HEK293 (cell line): ENCODE measurements at regions not wholly inside any gene's neighbourhood (a gene's known extent, or its start where the extent isn't known, plus 50 kb on each side); places are given as distances from the start of the nearest gene placed in this dataset.

Source experiments
- TCF7L2 ChIP-seq: IDR thresholded peaks from 2 replicates; pipeline ENCODE4 v1.6.1; 2011; ENCODE audit warnings: low read depth, mild to moderate bottlenecking, inconsistent platforms, low read length, moderate library complexity, borderline replicate concordance
- ZNF112 ChIP-seq: fragments of 450-650 bp; formaldehyde crosslinking; IDR thresholded peaks from 2 replicates; pipeline ENCODE4 v1.5.0; 2017; ENCODE audit warnings: missing biosample characterization, missing genetic modification characterization
- ZNF132 ChIP-seq: fragments of 450-650 bp; formaldehyde crosslinking; IDR thresholded peaks from 2 replicates; pipeline ENCODE4 v1.5.1; 2017; ENCODE audit warnings: missing biosample characterization, missing genetic modification characterization, borderline replicate concordance
- ZNF248 ChIP-seq: fragments of 450-650 bp; formaldehyde crosslinking; IDR thresholded peaks from 2 replicates; pipeline ENCODE4 v1.5.1; 2017; ENCODE audit warnings: missing biosample characterization, missing genetic modification characterization
- ZNF777 ChIP-seq: fragments of 450-650 bp; formaldehyde crosslinking; IDR thresholded peaks from 2 replicates; pipeline ENCODE4 v1.5.1; 2017; ENCODE audit warnings: missing biosample characterization, missing genetic modification characterization, borderline replicate concordance
- ZSCAN4 ChIP-seq: fragments of 450-650 bp; formaldehyde crosslinking; IDR thresholded peaks from 2 replicates; pipeline ENCODE4 v1.5.1; 2017; ENCODE audit warnings: missing biosample characterization, missing genetic modification characterization

DNA sequence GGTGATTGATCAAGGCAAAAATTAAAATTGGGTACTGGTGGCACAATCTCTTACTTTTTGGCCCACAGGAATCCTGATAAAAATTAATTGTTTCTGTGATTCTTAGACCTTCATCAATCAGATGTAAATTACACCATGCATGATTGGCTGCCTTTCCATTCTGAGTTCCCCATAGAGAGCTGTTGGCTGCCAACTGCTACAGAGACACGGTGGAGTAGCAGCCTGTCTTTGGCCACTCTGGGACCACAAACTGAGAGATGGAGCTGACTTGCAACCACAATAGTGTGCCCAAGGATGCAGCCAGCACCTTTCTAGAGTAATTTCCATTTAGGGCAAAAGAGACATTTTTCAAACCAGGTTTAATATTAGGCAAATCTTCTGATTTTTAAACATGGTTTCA lies 274.3 kb upstream of the MMS22L start:
- TF ChIP-seq ZNF112 (tag by site-specific recombination) (no peak), ZNF777 (tag by site-specific recombination) (no peak), ZNF132 (tag by site-specific recombination) (no peak), ZSCAN4 (tag by site-specific recombination) (no peak), TCF7L2 (no peak), ZNF248 (tag by site-specific recombination) (no peak)
